Cardiac fibroblast (primary cell): ENCODE measurements at regions not wholly inside any gene's neighbourhood (a gene's known extent, or its start where the extent isn't known, plus 50 kb on each side); places are given as distances from the start of the nearest gene placed in this dataset.

Experiments used
- DNase-seq, 2 donors: peaks; one replicate each; pipeline versions ENCODE4 v3.0.0 to v3.0.0-alpha.2; 2010; ENCODE audit warnings: low read depth in 2 of 2
- H3K4me3 ChIP-seq, 2 donors: replicated peaks in 1 of 2; 1 replicate in 1 of 2; 2 replicates in 1 of 2; pipeline ENCODE4 v1.5.1; 2011; ENCODE audit warnings: low read depth in 2 of 2, low read length in 2 of 2, mild to moderate bottlenecking in 2 of 2, moderate library complexity in 1 of 2
- CTCF ChIP-seq: IDR thresholded peaks from one replicate; pipeline ENCODE4 v1.5.1; 2011; ENCODE audit warnings: low read depth, mild to moderate bottlenecking, low read length, inconsistent platforms

GRCh38 chr6:145063091-145063490, 672.2 kb downstream of the EPM2A start:
- no peak overlapping the region for H3K4me3 ChIP-seq
- TF ChIP-seq CTCF: no peak
- DNase-seq: no peak

- no peak overlapping the region for H3K4me3 ChIP-seq
- no peak for TF ChIP-seq CTCF
- DNase-seq: peak in 1 of 2 donors; percentile 77
Measured at GRCh38 chr6:145067430-145067829, 667.9 kb downstream of the EPM2A start.

- no peak overlapping the region for H3K4me3 ChIP-seq
- TF ChIP-seq CTCF: no peak
- no peak for DNase-seq
Measured at GRCh38 chr6:145068577-145068976, 666.7 kb downstream of the EPM2A start.

- TF ChIP-seq CTCF: no peak
- H3K4me3 ChIP-seq: no peak overlapping the region
- peak in 1 of 2 donors; percentile 26 for DNase-seq
Measured at GRCh38 chr6:145069966-145070365, 665.4 kb downstream of the EPM2A start.

GRCh38 chr6:145070791-145071190, 664.5 kb downstream of the EPM2A start:
- peak in 1 of 2 donors; percentile 53 for DNase-seq
- no peak overlapping the region for H3K4me3 ChIP-seq
- TF ChIP-seq CTCF: no peak

GRCh38 chr6:145071836-145072235, 663.5 kb downstream of the EPM2A start:
- no peak for TF ChIP-seq CTCF
- H3K4me3 ChIP-seq: no peak overlapping the region
- peak in 1 of 2 donors; percentile 79 for DNase-seq

- no peak for TF ChIP-seq CTCF
- no peak for DNase-seq
- H3K4me3 ChIP-seq: no peak overlapping the region
Measured at GRCh38 chr6:145073811-145074210, 661.5 kb downstream of the EPM2A start.
